ENCODE measurements at regions not wholly inside any gene's neighbourhood (a gene's known extent, or its start where the extent isn't known, plus 50 kb on each side); places are given as distances from the start of the nearest gene placed in this dataset.

DNA sequence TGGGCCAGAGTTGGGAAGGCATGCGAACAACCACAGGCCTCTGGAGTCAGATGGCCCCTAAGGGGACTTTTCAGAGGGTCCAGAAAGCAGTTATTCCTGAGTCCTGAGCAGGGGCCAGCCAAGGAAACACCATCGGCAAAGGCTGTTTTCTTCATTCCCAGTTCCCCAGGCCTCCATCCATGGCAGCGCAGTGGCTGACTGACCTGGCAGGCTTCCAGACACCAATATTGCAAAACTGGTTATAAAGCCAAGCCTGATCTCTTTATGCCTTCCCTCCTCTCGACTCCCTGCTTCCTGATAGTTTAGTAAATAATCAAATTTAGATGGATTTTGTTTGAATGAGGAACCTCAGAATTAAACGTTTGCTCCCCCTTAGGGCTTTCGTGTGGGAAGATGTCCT, 133.4 kb upstream of the ITGA6 start:
- no peaks in the 10 kb centered on the region for H3K4me1 ChIP-seq
- H3K27ac ChIP-seq (replicated peaks in 1 of 4), result no peak overlapping the region
- no peak overlapping the region for H3K4me3 ChIP-seq
- no peak for DNase-seq (ENCODE audit: extremely low spot score)
- no peaks in the 10 kb centered on the region for H3K36me3 ChIP-seq
- H3K9me3 ChIP-seq, result no peaks in the 10 kb centered on the region
- no peak for TF ChIP-seq POLR2A (IDR thresholded peaks at IDR 0.05; ENCODE audit: low read depth)
- TF ChIP-seq POLR2AphosphoS5 (IDR thresholded peaks at IDR 0.05), result no peak
- TF ChIP-seq, protein P1, sequence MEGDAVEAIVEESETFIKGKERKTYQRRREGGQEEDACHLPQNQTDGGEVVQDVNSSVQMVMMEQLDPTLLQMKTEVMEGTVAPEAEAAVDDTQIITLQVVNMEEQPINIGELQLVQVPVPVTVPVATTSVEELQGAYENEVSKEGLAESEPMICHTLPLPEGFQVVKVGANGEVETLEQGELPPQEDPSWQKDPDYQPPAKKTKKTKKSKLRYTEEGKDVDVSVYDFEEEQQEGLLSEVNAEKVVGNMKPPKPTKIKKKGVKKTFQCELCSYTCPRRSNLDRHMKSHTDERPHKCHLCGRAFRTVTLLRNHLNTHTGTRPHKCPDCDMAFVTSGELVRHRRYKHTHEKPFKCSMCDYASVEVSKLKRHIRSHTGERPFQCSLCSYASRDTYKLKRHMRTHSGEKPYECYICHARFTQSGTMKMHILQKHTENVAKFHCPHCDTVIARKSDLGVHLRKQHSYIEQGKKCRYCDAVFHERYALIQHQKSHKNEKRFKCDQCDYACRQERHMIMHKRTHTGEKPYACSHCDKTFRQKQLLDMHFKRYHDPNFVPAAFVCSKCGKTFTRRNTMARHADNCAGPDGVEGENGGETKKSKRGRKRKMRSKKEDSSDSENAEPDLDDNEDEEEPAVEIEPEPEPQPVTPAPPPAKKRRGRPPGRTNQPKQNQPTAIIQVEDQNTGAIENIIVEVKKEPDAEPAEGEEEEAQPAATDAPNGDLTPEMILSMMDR (IDR thresholded peaks at IDR 0.05), result no peak
- TF ChIP-seq EP300 (IDR thresholded peaks at IDR 0.05), result no peak
- H3K27me3 ChIP-seq, result peaks cover 0 to 11% (median 2%) of the 10 kb centered on the region in 4 donors
- intact Hi-C loops (cut with DNase I), result no loop called here
- WGBS, result 48% methylated on average over 6 of the region's 6 CpGs

DNA sequence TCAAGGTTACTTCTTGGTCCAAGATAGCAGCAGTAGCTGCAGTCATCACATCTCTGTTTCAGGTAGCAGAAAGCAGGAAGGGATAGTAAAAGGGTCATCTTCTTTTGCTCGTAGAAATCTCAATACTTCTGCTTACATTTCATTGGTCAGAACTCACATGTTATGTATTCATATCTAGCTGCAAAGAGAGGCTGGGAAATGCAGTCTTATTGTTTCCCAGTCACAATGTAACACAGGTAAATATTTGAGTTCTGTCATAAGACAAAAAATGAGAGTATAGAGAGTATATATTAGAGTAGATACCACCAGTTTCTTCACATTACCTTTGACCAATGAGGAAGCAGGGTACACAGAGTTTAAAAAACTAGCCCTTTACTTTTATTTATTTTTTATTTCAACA, 132.4 kb upstream of the ITGA6 start:
- WGBS, result 76% methylated on average over 1 of the region's 1 CpG
- TF ChIP-seq POLR2A (IDR thresholded peaks at IDR 0.05; ENCODE audit: low read depth) (no peak), POLR2AphosphoS5 (IDR thresholded peaks at IDR 0.05) (no peak), EP300 (IDR thresholded peaks at IDR 0.05) (no peak)
- TF ChIP-seq, protein P1 (IDR thresholded peaks at IDR 0.05), result no peak
- Histone ChIP-seq H3K27ac (replicated peaks in 1 of 4) (no peak overlapping the region), H3K9me3 (no peaks in the 10 kb centered on the region), H3K27me3 (peaks cover 0 to 16% (median 2%) of the 10 kb centered on the region in 4 donors), H3K4me1 (no peaks in the 10 kb centered on the region), H3K36me3 (no peaks in the 10 kb centered on the region), H3K4me3 (no peak overlapping the region)
- intact Hi-C loops (cut with DNase I), result no loop called here
- no peak for DNase-seq (ENCODE audit: extremely low spot score)

DNA sequence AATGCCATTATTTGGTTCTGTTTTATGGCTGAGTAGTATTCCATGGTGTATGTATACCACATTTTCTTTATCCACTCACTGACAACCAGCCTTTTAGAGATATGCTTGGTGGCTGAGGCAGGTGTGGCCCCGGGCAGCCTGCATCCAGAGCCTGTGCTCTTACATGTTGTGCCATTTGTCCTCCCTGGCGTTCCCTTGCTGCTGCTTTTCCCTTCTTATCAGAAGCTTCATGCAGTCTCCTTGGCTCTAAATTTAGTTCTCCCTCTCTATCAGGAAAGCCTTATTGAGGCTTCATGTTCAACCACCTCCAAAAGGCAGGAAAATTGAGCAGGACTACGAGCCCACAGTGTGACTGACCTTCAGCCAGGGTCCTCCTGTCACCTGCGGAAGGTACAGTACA, 131.7 kb upstream of the ITGA6 start:
- Histone ChIP-seq H3K4me3 (no peak overlapping the region), H3K4me1 (no peaks in the 10 kb centered on the region), H3K27me3 (peaks cover 0 to 16% (median 2%) of the 10 kb centered on the region in 4 donors), H3K36me3 (no peaks in the 10 kb centered on the region), H3K27ac (replicated peaks in 1 of 4) (no peak overlapping the region), H3K9me3 (peaks cover 0 to 3% (median 0%) of the 10 kb centered on the region in 4 donors)
- DNase-seq (ENCODE audit: extremely low spot score), result no peak
- TF ChIP-seq POLR2AphosphoS5 (IDR thresholded peaks at IDR 0.05) (no peak), EP300 (IDR thresholded peaks at IDR 0.05) (no peak), POLR2A (IDR thresholded peaks at IDR 0.05; ENCODE audit: low read depth) (no peak)
- TF ChIP-seq, protein P1 (IDR thresholded peaks at IDR 0.05), result no peak
- intact Hi-C loops (cut with DNase I), result no loop called here
- 96% methylated on average over 4 of the region's 4 CpGs for WGBS

DNA sequence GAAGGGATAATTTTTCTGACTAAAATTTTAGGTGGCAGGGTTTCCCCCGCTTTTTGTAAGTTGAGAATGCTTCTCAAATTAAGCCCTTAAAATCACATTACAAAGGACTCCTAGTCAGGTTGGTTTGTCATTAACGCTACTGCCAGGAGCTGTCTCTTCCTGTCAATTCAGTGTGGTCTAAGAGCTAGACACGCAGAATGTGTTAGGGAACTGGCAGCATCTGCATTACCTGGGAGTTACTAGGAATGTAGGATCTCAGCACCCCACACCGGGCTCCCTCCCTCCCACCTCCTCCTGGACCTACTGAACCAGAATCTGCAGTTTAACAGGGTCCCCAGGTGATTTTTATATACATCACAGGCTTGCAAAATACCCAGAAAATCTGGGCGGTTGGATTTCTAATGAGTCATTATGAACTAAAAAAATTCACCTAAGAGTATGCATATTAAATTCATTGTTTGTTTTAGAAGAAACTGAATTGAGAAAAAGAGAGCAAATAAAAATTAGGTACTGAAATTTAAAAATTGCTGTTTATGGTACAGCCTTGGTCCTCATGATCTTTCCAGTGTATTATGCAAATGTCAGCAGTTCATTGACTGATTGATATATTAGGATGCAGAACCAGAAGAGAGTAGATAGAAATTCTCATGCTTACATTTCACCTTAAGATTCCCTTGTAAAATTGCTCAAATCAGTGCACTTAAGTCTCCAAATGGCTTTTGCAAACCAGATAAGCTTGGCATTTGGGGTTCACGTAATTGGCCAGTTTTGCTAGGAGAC, 130.9 kb upstream of the ITGA6 start:
- DNase-seq (ENCODE audit: extremely low spot score), result no peak
- intact Hi-C loops (cut with DNase I), result no loop called here
- Histone ChIP-seq H3K4me1 (no peaks in the 10 kb centered on the region), H3K9me3 (peaks cover 0 to 7% (median 0%) of the 10 kb centered on the region in 4 donors), H3K36me3 (no peaks in the 10 kb centered on the region), H3K27ac (replicated peaks in 1 of 4) (no peak overlapping the region), H3K27me3 (peaks cover 0 to 16% (median 2%) of the 10 kb centered on the region in 4 donors), H3K4me3 (no peak overlapping the region)
- TF ChIP-seq POLR2AphosphoS5 (IDR thresholded peaks at IDR 0.05), result no peak
- TF ChIP-seq POLR2A (IDR thresholded peaks at IDR 0.05; ENCODE audit: low read depth), result no peak
- TF ChIP-seq, protein P1 (IDR thresholded peaks at IDR 0.05), result no peak
- no peak for TF ChIP-seq EP300 (IDR thresholded peaks at IDR 0.05)
- 79% methylated on average over 6 of the region's 6 CpGs for WGBS
